HG02973 (cell line): ENCODE measurements at regions not wholly inside any gene's neighbourhood (a gene's known extent, or its start where the extent isn't known, plus 50 kb on each side); places are given as distances from the start of the nearest gene placed in this dataset.

Experiments
- ATAC-seq: cut with Tn5 transposase; IDR thresholded peaks from one replicate; pipeline ENCODE4 v1.9.1; 2021; ENCODE audit warnings: moderate library complexity; ENCODE audit not compliant: unreplicated experiment

DNA sequence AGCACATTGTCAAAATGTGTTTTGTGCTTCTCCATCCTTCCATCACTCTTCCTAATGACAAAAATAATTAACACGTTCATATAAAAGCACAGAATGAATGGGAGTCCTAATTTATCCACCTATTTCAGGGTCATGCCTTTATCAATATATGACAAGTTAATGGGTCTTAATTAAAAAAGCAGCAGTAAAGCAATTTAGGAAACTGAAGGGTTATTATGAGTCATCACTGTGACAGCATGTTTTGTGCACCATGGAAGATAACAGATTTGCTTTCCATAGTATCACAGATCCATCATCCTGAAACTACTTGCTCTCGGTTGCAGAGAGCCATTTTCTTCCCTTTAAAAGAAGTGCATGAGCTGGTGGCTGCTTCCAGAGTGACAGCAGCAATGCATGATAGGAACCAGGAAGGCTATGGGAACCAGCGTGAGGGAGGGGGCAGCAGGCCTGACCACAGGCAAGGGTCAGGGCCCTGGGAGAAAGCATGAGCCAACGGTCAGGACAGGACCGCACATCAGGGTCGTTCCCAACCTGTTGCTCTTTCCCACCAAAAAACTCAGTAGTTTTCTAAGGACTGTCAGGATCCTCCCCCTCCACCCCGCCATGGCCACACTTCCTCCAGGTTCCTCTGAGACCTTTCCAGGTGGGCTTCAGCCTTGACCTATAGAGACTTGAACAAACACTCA, 784.1 kb downstream of the UQCRFS1 start:
- ATAC-seq, result no peak

DNA sequence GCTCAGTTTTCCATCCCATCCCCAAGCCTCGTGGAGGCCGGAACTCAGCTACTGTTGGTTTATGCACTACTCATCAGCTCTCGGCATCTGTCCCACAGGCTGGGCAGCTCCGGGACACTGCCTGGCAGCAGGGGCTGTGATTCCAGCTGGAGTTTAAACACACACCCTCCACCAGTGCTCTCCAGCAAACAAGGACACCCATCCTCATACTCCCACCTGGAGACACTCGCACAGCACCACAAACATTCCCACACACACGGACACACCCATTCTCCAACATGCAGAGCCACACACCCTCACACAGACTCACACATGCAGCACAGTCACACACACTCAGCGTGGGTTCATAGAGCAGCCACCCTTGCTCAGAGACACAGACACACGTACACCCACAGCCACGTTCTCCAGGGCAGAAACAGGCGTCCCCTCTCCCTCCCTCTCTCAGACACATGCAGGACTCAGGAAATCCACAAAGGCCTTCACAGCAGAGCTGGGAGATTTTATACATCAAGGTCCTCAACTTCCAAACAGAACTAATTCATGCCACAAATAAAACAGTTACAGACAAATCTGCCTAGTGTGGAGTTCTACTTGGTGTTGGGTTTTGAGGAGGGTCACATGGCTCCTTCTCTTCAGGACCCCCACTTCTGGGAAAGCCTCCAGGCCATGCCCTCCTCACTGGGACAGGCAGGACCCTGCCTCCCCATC, 785.4 kb downstream of the UQCRFS1 start:
- no peak for ATAC-seq

DNA sequence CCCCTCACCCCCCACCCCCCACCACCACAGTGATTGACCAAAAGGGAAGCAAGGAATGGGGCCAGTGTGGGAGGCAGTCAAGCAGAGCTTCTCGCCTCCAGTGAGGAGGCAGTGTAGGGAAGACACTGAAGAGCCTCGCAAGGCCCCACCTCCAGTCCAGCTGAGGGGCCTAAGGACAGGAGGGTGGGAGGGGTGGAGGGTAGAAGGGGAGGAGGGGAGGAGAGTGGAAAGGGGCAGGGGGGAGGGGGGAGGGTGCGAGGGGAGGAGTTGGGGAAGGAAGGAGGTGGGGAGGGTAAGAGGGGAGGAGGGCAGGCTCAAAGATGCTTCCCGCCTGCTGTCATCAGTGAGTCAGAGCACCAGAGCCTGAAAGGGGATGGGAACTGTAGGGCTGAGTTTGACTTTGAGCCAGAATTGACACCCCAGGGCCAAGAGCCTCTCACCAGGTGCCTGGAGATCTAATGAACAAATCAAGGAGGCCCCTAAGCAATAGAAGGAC, 786.2 kb downstream of the UQCRFS1 start:
- ATAC-seq, result no peak

DNA sequence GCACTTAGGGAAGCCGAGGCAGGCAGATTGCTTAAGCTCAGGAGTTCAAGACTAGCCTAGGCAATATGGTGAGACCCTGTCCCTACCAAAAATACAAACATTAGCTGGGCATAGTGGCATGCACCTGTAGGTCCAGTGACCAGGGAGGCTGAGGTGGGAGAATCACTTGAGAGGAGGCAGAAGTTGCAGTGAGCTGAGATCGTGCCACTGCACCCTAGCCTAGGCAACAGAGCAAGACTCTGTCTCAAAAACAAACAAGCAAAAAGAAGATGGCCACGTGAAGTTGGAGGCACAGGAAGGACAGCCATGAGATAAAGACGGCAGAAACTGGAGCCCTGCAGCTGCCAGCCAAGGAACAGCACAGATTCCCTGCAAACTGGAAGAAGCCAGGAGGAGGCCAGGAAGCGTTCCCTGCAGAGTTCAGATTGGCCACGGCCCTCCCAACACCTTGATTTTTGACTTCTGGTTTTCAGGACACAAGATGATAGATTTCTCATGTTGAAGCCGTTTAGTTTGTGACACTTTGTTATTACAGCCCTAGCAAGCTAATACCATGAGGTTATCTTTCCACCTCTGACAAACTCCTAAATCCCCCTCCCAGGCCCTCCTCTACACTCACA, 786.7 kb downstream of the UQCRFS1 start:
- no peak for ATAC-seq

DNA sequence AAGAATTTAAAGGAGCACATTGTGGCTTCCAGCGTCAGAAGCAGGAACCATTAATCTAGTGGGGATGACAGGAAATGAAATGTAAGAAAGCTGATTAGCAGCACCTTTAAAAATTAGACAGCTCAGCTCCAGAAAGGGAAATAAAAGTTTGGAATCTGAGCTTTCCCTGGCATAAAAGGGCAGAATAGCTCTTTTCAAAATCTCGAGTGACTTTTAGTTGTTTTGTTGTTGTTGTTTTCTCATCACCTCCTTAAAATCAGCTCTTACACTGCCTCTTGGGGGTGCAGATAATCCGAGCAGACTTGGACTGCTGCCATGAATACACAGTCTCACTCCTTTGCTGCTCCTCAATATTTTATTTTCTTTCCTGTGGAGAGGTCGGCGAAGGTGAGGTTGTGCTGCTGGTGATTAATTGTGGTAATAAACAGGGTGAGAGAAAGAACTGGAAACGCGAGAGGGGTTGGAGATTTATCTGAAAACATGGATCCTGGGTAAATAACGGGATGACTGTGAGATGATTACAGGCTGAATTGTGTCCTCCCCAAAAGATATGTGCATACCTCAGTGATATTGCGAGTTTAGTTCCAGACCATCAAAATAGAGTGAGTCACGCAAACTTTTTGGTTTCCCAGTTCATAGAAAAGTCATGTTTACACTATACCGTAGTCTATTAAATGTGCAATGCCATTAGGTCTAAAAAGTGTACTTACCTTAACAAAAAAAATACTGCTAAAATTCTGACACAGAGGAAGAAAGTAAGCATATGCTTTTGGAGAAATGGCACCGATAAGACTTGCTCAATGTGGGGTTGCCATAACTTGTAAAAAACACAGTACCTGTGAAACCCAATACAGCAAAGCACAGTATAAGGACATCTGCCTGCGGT, 787.7 kb downstream of the UQCRFS1 start:
- ATAC-seq, result no peak

DNA sequence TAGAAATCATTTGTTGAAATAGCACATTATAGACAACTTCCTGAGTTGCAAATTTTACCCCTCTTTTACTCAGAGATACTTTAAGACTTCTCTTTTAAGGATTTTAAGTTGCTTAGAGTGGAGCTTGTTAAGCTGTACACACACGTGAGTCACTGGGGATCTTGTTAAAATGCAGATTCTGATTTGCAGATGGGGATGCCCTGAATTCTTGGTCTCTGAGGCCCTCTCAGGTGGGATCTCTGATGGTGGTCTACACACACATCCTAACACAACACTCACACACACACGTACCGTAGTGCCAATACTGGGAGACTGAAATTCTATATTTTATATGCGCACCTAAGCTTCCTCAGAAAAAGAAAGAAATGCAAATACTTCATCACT, 788.3 kb downstream of the UQCRFS1 start:
- no peak for ATAC-seq

DNA sequence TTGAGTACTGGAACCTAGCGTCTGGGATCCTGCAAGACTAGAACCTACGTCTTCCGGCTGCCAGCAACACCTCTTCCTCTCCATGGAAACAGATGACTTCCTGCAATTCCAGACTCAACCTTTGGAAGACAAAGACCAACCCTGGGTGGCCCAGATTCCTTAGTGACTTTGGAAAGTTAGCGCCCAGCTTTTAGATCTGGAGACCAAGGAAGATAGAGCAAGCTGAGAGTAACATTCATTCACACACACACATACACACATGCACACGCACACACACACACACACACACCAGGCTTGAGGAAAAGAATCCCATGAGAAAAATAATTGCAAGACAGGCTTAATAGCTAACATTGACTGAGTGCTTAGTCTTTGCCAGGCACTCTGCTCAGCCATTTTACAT, 788.9 kb downstream of the UQCRFS1 start:
- ATAC-seq, result no peak

DNA sequence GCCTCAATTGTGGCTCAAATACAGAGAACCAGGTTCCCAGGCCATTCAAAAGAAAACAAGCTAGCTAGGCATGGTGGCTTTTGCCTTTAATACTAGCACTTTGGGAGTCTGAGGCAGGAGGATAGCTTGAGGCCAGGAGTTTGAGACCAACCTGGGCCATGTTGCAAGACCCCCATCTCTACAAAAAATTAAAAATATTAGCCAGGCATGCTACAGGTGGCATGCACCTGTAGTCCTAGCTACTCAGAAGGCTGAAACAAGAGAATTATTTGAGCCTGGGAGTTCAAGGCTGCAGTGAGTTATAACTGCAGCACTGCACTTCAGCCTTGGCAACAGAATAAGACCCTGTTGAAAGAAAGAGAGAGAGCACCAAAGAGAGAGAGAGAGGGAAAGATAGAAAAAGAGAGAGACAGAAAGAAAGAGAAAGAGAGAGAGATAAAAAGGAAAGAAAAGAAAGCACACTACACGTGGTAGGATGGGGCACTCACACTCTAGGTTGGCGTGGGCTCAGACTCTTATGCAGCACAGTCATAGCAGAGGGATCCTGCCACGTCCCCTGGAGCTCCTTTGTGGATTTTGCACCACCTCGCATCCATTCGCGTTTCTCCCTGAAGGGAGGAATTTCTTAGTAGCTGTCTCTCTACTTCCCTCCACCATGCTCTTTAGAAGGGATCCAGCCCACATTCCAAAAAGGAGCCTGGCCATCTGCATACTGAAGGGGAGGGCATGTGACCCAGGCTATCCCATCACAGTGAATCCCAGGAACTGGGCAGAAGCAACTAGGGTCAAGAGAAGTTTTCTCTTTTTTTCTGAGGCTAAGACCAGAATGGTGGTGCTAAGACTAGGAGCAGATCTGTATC, 789.9 kb downstream of the UQCRFS1 start:
- ATAC-seq, result no peak

DNA sequence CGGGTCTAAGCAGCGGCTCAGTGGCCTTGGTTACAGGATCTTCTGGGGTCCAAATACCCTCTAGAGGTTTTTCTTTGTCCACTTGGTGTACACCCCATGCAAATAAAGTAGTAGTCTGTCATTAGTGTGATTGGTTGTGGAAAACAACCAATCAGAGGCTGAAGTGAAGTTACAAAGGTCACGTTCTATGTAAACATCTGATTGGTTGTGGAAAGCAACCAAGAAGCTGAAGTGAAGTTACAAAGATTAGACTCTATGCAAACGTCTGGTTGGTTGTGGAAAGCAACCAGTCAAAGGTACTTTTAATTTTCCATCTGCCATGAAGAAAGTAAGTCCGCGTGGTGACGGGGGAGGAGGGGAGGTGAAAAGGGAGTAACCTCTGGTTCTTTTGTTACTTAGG, 790.9 kb downstream of the UQCRFS1 start:
- ATAC-seq, result no peak

DNA sequence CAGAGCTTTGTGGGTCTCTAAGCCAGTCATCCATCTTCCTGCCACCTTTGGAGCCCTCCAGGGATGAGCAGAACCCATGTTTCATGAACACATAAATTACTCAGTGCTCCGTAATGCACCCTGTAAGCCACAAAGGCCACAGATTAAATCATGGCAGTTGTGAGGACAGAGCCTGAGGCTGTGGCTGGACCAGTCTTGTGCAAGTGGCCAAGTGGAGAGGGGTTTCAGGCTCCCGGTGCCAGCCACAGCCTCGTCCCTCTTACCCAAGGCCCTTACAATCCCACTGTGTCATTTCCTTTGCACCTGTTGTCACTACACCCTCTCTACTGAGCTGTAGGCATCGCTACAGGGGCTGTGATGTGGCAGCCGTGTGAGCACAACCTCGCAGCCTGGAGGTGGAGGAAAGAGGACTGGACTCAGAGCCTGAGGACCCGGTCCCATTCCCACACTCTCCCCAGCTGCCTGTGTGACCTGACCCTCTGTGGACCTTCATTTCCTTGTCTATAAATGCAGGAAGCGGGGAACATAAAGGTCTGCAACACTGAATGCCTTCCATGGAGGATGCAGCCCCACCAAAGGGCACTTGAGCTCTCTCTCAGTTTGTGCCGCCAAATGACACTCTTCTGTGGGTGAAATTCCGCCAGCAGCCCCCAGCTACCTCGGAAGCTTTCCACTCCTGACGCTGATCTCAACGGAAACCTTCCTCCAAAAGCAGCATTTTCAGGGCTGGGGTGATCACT, 792.0 kb downstream of the UQCRFS1 start:
- ATAC-seq, result no peak

DNA sequence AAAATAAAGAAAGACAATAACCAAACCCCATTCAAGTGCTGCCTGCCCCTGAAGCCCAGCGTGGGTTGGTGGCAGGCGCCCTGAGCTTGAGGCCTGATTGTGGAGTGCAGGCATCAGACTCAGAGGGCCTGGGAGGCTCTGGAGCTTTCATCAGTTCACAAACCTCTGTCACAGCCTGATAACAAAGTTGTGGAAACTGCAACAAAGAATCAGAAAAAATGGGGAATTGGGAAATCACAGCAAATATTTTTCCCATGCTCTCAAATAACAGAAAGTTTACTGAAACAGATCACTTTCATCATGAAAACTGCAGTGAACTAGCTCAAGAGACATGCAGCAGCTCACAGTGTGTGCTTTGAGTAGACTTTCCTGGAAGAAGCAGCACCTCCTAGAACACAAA, 793.6 kb downstream of the UQCRFS1 start:
- ATAC-seq, result no peak

DNA sequence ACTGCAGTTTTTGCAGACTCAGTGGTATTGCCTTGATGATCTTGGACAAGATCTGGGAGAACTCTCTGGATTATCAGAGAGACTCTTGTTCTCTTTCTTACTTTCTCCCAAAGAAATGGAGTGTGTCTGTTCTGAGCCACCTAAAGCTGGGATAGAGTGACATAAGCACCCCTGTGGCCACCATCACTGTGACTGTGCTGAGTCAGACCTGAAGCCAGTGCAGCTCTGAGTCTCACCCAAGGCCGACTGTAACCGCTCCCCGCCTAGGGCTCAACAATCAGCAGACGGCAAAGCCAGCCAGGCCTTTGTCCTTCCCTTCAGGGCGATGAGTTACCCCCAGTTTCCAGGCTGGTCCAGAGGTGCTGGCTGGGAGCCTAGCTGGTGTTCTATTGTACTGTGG, 795.6 kb downstream of the UQCRFS1 start:
- ATAC-seq, result no peak

DNA sequence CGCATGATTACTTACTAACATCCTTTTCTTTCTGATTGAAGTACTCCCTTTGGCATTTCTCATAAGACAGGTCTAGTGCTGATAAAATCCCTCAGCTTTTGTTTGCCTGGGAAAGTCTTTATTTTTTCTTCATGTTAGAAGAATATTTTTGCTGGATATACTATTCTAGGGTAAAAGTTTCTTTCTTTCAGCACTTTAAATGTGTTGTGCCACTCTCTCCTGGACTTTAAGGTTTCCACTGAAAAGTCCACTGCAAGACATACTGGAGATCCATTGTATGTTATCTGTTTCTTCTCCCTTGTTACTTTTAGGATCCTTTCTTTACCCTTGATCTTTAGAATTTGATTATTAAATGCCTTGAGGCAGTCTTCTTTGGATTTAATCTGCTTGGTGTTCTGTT, 796.7 kb downstream of the UQCRFS1 start:
- no peak for ATAC-seq

DNA sequence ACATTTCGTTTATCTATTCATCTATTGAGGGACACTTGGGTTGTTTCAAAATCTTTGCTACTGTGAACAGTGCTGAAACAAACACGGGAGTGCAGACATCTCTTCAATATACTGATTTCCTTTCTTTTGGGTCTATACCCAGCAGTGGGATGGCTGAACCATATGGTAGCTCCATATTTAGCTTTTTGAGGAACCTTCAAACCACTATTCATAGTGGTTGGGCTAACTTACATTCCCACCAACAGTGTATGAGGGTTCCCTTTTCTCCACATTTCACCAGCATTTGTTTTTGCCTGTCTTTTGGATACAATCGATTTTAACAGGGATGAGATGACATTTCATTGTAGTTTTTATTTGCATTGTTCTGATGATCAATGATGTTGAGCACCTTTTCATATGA, 798.2 kb downstream of the UQCRFS1 start:
- no peak for ATAC-seq

DNA sequence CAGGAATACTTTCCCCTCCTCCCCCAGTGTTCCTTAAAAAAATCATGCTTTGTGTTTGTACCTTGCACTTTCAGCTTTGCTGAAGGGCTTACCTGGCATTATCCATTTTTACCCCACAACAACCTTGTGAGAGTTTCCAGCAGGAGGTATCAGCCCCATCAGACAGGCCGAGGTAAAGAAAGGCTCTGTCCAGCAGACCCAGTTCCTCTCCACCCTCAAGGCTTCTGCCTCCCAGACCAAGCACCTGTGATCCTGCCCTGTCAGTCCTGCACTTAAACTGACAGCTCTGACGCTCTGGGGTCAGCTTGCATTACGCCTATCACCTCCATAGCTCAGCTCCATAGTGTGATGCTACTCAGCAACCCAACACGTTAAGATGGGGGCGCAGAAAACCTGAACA, 803.1 kb downstream of the UQCRFS1 start:
- ATAC-seq, result no peak

DNA sequence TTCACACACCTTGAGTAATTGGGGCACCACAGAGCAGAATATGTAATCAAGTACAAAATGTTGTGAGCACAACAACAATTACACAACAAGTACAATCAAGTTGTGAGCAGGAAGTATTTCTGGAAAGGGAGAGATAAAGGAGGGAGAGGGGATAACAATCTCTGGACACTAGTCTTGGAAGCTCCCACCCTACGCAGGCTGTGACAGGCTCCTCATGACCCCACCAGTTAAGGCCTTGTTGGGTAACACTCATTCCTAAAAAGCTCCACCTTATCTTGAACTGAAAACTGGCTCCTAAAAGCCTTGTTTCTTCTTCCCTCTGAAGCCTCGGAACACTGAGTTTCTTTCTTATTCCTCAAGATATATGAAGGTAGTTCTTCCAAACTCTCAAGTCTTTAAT, 806.0 kb downstream of the UQCRFS1 start:
- no peak for ATAC-seq

DNA sequence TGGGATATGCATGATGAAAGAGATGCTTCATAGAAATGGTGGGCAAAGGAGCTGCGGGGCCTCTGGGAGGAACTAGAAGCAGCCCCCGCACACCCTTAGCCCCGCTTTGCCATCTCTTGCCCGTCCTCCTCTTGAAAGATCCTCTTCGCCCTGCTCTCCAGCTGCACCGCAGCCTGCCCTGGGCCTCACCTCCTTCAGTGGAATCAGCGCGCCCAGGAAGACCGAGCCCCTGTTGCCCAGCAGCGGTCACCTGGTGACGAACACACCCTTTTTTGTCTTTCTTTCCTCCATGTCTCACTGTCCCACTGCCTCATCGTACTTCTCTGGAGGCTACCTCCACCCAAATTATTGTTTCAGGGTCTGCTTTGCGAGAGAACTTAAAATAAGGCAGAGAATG, 807.6 kb downstream of the UQCRFS1 start:
- ATAC-seq, result no peak

DNA sequence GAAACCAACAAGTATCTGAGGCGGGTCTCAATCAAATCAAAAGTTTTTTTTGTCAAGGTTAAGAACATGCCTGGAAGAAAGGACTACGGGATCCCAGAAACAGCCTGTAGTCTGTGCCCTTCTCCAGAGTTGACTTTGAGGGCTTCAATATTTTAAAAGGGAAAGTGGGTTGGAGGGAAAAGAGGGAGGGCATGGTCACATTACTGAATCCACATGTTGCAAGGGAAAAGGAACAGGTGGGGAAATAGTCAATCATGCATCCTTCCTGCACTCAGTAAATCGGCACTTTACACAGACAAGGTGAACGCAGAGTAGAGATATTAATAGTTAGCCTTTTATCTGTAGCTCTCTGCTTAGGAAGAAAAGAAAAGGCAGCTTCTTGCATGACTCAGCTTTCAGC, 808.5 kb downstream of the UQCRFS1 start:
- ATAC-seq, result no peak

DNA sequence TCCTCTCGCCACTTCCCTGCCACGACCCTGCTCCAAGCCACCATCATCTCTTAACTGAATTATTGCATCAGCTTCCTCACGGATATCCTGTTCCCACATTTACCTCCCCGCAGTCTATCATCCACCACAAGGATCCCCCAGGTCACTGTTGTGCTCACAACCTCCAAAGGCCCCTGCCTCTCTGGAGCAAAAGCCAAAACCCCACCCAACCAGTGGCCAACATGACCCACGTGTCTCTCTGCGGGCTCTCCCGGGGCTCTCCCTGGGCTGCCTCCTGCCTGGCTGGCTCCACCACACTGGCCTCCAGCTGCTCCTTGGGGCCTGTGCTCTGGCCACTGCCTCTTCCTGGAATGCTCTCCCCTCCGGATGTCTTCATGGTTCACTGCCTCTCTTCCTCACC, 809.3 kb downstream of the UQCRFS1 start:
- no peak for ATAC-seq
